Gastrocnemius medialis (tissue), 4 donors: ENCODE measurements at regions not wholly inside any gene's neighbourhood (a gene's known extent, or its start where the extent isn't known, plus 50 kb on each side); places are given as distances from the start of the nearest gene placed in this dataset.

Source experiments
- ATAC-seq, 2 donors: fragments of 150-250 bp; one replicate each; pipeline ENCODE4 v1.9.1; 2016
- DNase-seq, 2 donors: peaks; one replicate each; pipeline ENCODE4 v3.0.0-alpha.2; 2019
- H3K27ac ChIP-seq, 4 donors: fragments of 200-600 bp; sonication (generic); 1 replicate in 1 of 4; 2 replicates in 3 of 4; pipeline ENCODE4 v1.5.1; 2016 to 2018; ENCODE audit warnings: mild to moderate bottlenecking in 2 of 4, moderate library complexity in 1 of 4
- H3K27me3 ChIP-seq, 3 donors: fragments of 200-600 bp; sonication (generic) in 2 of 3; 1 replicate in 1 of 3; 2 replicates in 2 of 3; pipeline versions ENCODE4 v1.5.1 to v1.6.0; 2016 to 2019; ENCODE audit warnings: mild to moderate bottlenecking in 1 of 3, moderate library complexity in 1 of 3
- H3K36me3 ChIP-seq, 2 donors: fragments of 200-600 bp; sonication (generic) in 1 of 2; one replicate each; pipeline ENCODE4 v1.5.1; 2017 to 2018
- H3K4me1 ChIP-seq, 2 donors: fragments of 200-600 bp; sonication (generic) in 1 of 2; one replicate each; pipeline ENCODE4 v1.5.1; 2016 to 2017; ENCODE audit warnings: mild to moderate bottlenecking in 2 of 2
- H3K4me3 ChIP-seq, 4 donors: fragments of 200-600 bp; sonication (generic) in 3 of 4; 1 replicate in 1 of 4; 2 replicates in 3 of 4; pipeline ENCODE4 v1.5.1; 2016 to 2019; ENCODE audit warnings: mild to moderate bottlenecking in 2 of 4
- H3K9me3 ChIP-seq, 3 donors: fragments of 200-600 bp; sonication (generic) in 2 of 3; 1 replicate in 1 of 3; 2 replicates in 2 of 3; pipeline ENCODE4 v1.5.1; 2016 to 2019
- CTCF ChIP-seq, 5 experiments: fragments of 450-650 bp in 3 of 5; fragments of 200-600 bp in 2 of 5; sonication (generic) in 2 of 5; IDR thresholded peaks in 4 of 5; conservative IDR thresholded peaks in 1 of 5; 1 replicate in 4 of 5; 2 replicates in 1 of 5; pipeline ENCODE4 v1.5.1; 2016 to 2019; ENCODE audit warnings: antibody characterized with exemption in 5 of 5, mild to moderate bottlenecking in 3 of 5, moderate library complexity in 3 of 5
- POLR2A ChIP-seq, 2 donors: fragments of 450-650 bp; IDR thresholded peaks; one replicate each; pipeline ENCODE4 v1.6.1; 2017; ENCODE audit warnings: antibody characterized with exemption in 2 of 2, mild to moderate bottlenecking in 2 of 2, moderate library complexity in 2 of 2
- in situ Hi-C, 4 donors: fragments of 200-750 bp; cut with MboI; loops; one replicate each; pipeline versions ENCODE4 v1.15.0 to v1.8.0; 2017; ENCODE audit warnings: low sequenced_read_pairs in 4 of 4
- intact Hi-C: fragments of 100-400 bp; cut with DNase I; formaldehyde crosslinking; loops from one replicate; pipeline ENCODE4 v1.15.1; 2023; ENCODE audit warnings: low total_unique reads

GRCh38 chr2:41294331-41294730, 753.5 kb upstream of the PKDCC start:
- Histone ChIP-seq H3K27me3 (no peaks in the 10 kb centered on the region), H3K27ac (no peak overlapping the region), H3K4me1 (no peaks in the 10 kb centered on the region), H3K9me3 (no peaks in the 10 kb centered on the region), H3K4me3 (no peak overlapping the region), H3K36me3 (no peaks in the 10 kb centered on the region)
- TF ChIP-seq CTCF (IDR thresholded peaks at IDR 0.05 in 4 of 5, conservative IDR thresholded peaks at IDR 0.05 in 1 of 5) (no peak), POLR2A (IDR thresholded peaks at IDR 0.05) (no peak)
- ATAC-seq (no peak), DNase-seq (no peak)
- intact Hi-C loops (no loop called here), in situ Hi-C loops (no loop called here)

- no peak for DNase-seq
- intact Hi-C loops: no loop called here
- Histone ChIP-seq H3K9me3 (no peaks in the 10 kb centered on the region), H3K36me3 (no peaks in the 10 kb centered on the region), H3K4me3 (no peak overlapping the region), H3K4me1 (no peaks in the 10 kb centered on the region), H3K27ac (no peak overlapping the region), H3K27me3 (no peaks in the 10 kb centered on the region)
- TF ChIP-seq POLR2A (IDR thresholded peaks at IDR 0.05) (no peak), CTCF (IDR thresholded peaks at IDR 0.05 in 4 of 5, conservative IDR thresholded peaks at IDR 0.05 in 1 of 5) (no peak)
- in situ Hi-C loops: no loop called here
- no peak for ATAC-seq
Observed at GRCh38 chr2:41313082-41313481, 734.7 kb upstream of the PKDCC start.

- no peaks in the 10 kb centered on the region for H3K4me1 ChIP-seq
- no peaks in the 10 kb centered on the region for H3K36me3 ChIP-seq
- DNase-seq (no peak), ATAC-seq (no peak)
- TF ChIP-seq CTCF (IDR thresholded peaks at IDR 0.05 in 4 of 5, conservative IDR thresholded peaks at IDR 0.05 in 1 of 5) (no peak), POLR2A (IDR thresholded peaks at IDR 0.05) (no peak)
- H3K4me3 ChIP-seq: no peak overlapping the region
- intact Hi-C loops: no loop called here
- no peaks in the 10 kb centered on the region for H3K27me3 ChIP-seq
- in situ Hi-C loops: no loop called here
- H3K27ac ChIP-seq: no peak overlapping the region
- H3K9me3 ChIP-seq: no peaks in the 10 kb centered on the region
Observed at GRCh38 chr2:41314511-41315070, 733.2 kb upstream of the PKDCC start.

GRCh38 chr2:41319437-41319836, 728.4 kb upstream of the PKDCC start:
- TF ChIP-seq POLR2A (IDR thresholded peaks at IDR 0.05): no peak
- no peaks in the 10 kb centered on the region for H3K4me1 ChIP-seq
- H3K27ac ChIP-seq: no peak overlapping the region
- intact Hi-C loops (no loop called here), in situ Hi-C loops (no loop called here)
- no peak overlapping the region for H3K4me3 ChIP-seq
- ATAC-seq (no peak), DNase-seq (no peak)
- no peaks in the 10 kb centered on the region for H3K36me3 ChIP-seq
- no peaks in the 10 kb centered on the region for H3K27me3 ChIP-seq
- H3K9me3 ChIP-seq: no peaks in the 10 kb centered on the region

GRCh38 chr2:41320491-41320890, 727.3 kb upstream of the PKDCC start:
- H3K27me3 ChIP-seq: no peaks in the 10 kb centered on the region
- no peak overlapping the region for H3K27ac ChIP-seq
- intact Hi-C loops: no loop called here
- H3K4me3 ChIP-seq: no peak overlapping the region
- H3K4me1 ChIP-seq: no peaks in the 10 kb centered on the region
- no peak for TF ChIP-seq POLR2A (IDR thresholded peaks at IDR 0.05)
- TF ChIP-seq CTCF (IDR thresholded peaks at IDR 0.05 in 4 of 5, conservative IDR thresholded peaks at IDR 0.05 in 1 of 5): no peak
- DNase-seq (no peak), ATAC-seq (no peak)
- H3K9me3 ChIP-seq: no peaks in the 10 kb centered on the region
- H3K36me3 ChIP-seq: no peaks in the 10 kb centered on the region
- in situ Hi-C loops: no loop called here
